GM19372 (cell line): ENCODE measurements at regions not wholly inside any gene's neighbourhood (a gene's known extent, or its start where the extent isn't known, plus 50 kb on each side); places are given as distances from the start of the nearest gene placed in this dataset.

ENCODE experiments used
- ATAC-seq: cut with Tn5 transposase; IDR thresholded peaks from one replicate; pipeline ENCODE4 v1.9.1; 2021; ENCODE audit warnings: mild to moderate bottlenecking, low read depth, moderate library complexity; ENCODE audit not compliant: unreplicated experiment

DNA sequence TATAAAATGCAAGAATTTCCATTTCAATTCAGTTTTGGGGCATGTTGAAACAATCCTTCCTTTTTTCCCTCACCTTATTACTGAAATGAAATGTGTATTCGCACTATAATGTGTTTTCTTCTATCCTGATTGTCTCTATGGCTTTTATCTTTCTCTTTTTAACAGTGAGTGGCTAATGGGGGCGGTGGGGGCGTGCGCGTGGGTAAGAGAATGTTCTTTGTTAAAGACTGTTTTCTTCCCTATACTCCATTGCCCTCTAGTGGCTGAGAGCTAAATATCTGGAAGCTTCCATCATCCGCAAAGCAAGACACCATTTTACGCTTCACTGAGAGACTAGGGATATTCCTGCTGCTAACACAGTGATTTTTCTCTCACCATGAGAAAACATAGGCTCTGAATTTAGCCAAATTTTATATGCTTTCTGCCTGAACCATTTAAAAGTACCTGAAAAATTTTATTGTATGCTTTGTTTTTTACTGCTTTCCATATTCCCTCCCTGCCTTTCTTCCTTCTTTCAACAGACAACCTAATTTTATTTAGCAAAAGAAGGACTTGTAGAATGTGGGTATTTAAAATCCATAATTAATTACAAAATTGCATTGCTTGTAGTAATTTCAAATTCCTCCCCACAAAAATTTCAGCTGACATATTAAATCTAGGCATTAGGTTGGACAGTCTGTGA is 194.0 kb downstream of the GASK1B start:
- peak; percentile 96 for ATAC-seq

DNA sequence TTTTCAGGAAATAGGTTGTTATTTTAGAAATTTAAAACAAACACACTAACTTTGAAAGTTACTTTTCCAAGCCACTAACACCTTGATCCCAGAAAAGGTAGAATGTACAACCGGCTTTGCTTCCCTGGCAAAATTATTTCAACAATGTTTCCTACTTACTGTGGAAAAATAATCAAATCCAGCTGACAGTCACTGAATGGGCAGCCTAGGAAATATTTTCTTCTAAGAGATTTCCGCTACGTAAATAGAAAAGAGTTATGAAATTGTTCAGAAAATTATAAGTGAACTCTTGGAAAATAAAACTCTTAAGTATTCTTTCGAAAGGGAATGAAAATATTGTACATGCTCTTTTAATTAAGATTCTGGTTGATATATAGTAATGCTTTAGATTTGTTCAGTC is 195.7 kb downstream of the GASK1B start:
- no peak for ATAC-seq

GRCh38 chr4:157973297-157973696 is 199.5 kb downstream of the GASK1B start:
- ATAC-seq: no peak

DNA sequence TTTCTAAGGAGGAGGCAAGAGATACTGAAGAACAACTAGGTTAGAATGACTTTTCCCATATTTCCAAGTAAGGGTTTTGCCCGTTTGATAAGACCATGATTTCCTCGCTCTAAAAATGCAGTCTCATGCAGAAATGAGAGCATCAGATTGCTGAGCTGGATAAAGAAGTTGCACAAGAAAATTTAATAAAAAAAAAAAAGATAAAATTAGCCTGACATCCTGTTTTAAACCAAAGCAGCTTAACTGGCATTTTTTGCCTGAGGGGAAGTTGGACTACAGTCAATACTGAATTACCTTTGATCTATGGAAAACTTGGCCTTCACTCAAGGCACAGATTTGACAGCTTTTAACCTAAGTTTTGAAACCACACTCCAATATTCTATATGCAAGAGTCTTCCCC is 208.4 kb downstream of the GASK1B start:
- ATAC-seq: no peak

GRCh38 chr4:157961229-157961990 is 211.4 kb downstream of the GASK1B start:
- ATAC-seq: no peak

- ATAC-seq: no peak
Measured at GRCh38 chr4:157957905-157958304, 214.9 kb downstream of the GASK1B start.

- ATAC-seq: no peak
Measured at GRCh38 chr4:157942017-157942416, 230.8 kb downstream of the GASK1B start.

DNA sequence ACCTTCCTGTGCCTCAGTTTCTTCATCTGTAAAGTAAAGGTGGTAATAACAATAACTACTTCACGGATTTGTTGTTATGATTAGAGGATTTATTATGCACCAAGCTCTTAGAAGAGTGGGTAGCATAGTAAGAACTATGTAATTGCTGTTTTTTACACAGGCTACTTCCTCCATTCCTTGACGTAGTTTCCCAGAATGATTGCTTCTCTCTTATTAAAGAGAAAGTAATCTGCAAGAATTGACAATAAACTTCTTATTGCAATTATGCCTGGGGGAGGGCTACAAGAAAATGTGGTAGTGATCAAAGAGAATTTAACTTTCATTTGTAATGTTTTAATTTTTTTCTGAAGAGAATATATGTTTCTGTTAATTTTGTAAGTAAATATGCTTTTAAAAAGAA is 238.7 kb downstream of the GASK1B start:
- no peak for ATAC-seq

- ATAC-seq: no peak
Measured at GRCh38 chr4:157932936-157933335, 239.9 kb downstream of the GASK1B start.

DNA sequence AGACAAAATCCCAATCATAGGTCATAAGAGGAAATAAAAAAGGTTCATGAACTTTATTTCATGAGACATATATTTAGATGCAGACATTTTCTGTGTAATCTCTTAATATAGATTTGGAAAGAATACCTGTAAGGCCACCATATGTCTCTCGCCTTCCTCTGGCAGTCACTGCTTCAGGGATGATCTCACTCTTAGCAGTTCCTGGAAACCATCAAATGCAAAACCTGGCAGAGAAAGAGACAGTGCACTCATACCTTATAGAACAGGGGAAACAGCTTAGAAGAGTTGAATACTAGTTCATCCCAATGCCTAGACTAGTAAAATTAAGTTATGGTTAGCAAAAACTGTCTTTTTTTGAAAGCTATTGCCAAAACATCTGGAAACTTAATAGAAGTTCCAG is 243.3 kb downstream of the GASK1B start:
- no peak for ATAC-seq

DNA sequence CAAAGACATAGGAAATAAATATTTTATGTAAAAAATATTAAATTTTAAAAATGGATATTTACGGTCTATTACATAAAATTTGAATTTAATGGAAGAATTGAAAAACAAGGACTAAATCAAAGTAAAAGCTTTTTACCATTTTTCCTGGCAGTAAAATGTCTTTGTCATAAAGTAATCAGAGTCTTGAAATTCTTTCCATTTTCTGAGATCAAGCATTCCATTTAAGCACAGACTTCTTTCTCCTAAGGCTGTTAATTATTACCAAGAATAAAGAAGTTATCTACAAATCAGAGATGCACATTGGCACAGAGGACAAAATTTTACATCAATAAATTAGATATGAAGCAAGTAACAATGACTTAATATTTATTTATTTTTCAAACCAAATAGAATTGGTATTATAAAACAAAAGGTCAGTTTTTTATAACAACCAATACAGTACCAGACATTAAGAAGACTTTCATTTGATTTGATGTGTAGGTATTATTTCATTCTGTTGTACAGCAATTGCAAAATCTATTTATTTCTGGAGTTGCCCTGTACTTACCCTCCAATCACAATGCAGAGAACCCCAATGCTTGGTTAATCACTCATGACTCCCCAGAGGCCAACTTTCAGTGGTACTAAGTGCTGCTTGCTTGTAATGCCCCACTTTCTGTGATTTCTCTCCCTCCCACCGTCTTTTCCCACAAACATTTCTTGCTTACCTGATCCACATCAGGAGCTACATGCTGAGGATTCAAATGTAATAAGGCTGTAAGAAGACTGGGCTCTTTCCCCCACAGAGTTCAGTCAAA is 254.6 kb downstream of the GASK1B start:
- ATAC-seq: no peak

DNA sequence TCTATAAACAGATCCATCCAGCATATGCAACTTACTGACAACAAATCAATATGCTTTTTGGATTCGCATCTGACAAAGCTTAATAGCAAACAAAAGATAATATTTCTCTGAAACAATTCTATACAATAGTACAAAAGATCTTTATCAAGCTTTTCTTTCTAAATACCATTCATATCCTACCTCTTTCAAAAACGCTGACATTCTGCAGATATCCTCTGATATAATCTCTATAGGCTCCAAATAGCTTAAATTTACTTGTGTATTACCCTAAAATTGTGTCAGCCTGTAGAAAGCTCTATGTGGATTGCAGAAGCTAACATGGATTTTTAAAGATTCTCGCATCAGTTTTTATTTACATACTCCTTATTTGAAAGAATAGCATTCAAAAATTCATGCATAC is 260.6 kb downstream of the GASK1B start:
- no peak for ATAC-seq

DNA sequence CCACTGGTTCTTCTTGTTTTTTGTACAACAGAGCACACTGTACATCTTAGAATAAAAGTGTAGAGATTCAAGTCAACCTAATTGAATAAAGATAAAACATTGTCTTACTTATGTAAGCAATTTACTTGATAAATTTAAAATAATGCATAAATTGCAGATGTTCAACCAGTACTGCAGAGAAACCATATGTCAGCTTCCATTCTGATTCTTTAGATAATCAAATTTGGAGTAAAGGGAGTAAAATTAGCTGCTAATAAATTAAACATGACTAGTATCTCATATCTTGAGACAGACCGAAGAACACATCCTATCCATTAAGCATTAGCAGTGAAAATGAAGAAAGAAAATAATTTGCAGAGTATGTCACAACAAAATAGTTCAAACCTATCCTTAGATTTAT is 261.2 kb downstream of the GASK1B start:
- no peak for ATAC-seq

GRCh38 chr4:157908691-157909090 is 264.1 kb downstream of the GASK1B start:
- ATAC-seq: no peak

DNA sequence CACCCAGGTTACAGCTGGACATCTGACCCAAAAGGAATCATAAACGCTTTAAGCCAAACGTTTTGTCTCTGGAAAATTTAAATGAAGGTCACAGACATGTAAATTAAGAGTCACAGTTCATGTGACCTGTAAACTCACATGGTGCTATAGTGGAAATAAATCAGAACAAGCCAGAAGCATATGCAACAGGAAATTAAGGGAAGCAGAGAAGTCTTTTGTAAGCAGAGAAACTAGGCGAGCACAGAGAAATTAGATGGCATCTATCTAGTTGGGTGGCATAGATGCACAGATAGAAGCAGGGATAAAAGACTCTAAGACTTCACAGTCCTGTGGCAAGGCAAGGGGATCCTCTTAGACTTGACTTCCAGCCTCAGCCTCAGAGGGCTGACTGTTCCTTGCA is 264.8 kb downstream of the GASK1B start:
- no peak for ATAC-seq

DNA sequence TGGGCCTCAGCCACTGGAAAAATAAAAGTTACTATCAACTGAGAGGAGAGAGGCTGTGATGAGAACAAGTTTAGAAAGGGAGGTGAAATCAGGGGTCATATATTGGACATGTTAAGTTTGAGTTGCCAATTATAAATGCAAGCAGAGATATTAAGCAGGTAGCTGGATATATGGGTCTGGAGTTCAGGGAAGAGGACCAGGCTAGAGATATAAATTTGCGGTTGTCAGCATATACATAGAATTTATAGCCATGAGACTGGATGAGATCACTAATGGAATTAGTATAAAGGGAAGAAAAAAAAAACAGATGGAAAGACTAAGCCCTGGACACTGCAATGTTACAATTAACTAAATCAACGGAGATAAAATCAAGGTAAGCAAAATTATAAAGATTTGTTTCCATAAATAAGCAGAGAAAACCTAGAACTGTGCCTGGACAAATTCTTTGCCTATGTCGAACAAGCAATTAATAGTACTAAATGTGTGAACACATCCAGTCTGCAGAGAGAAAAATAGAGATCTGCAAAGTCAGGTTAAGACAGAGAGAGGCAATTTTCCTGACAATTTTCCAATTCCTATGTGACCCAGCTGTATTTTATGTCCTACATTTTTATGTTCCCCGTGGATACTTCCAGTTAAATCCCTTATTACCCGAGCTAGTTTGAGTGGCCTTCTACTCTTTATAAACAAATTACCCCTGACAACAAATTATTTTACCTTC is 265.4 kb downstream of the GASK1B start:
- ATAC-seq: no peak

GRCh38 chr4:157898836-157899605 is 273.8 kb downstream of the GASK1B start:
- no peak for ATAC-seq

- ATAC-seq: no peak
Measured at GRCh38 chr4:157897855-157898370, 274.9 kb downstream of the GASK1B start.

DNA sequence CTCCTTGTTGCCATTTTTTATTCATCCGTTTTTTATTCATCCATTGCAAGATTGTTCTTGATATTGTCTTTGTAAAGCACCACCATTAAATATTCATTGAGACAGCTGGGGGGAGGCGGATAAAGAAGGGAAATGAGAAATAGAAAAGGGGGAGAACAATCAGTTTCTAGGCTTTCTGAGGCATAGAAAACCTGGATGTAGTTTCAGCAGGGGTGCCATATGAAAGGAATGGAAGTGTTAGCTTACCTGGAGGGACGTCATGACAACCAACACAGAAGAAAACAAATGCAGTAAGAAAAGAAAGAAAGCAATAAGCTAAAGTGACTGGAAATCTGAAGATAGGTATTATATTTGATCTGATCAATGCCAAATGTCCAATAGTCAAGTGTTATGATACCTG is 276.1 kb downstream of the GASK1B start:
- ATAC-seq: no peak

GRCh38 chr4:157895205-157895604 is 277.6 kb downstream of the GASK1B start:
- no peak for ATAC-seq
